ENCODE measurements at regions not wholly inside any gene's neighbourhood (a gene's known extent, or its start where the extent isn't known, plus 50 kb on each side); places are given as distances from the start of the nearest gene placed in this dataset.

DNA sequence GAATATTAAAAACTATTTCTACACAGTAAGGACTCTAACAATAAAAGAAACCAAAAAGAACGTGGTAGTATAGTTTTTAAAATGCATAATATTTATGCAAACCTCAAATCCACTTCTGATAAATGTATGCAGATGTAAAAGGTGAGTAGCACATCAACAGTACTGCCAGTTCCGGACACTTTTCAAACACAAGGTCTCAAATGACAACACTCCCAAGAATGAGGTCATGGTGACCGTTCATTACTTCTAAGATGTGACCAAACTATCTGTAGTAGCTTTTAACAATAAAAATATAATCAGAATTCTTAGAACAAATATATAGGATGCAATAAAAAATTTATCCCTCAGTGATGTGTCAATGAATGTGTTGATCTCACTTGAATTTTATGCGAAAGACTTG, 238.7 kb upstream of the NREP start:
- 90 to 94% methylated on average over 4 of the region's 4 CpGs for WGBS, 2 donors
- H3K27me3 ChIP-seq = no peaks in the 10 kb centered on the region

GRCh38 chr5:111993242-111993641, 236.2 kb upstream of the NREP start:
- Histone ChIP-seq H3K27ac (no peak overlapping the region), H3K9me3 (peaks cover 0 to 3% (median 0%) of the 10 kb centered on the region in 11 donors), H3K4me1 (peaks cover 0 to 3% (median 0%) of the 10 kb centered on the region in 9 donors), H3K36me3 (no peaks in the 10 kb centered on the region), H3K4me3 (no peak overlapping the region), H3K27me3 (no peaks in the 10 kb centered on the region)
- no peak for DNase-seq
- TF ChIP-seq, protein P1, sequence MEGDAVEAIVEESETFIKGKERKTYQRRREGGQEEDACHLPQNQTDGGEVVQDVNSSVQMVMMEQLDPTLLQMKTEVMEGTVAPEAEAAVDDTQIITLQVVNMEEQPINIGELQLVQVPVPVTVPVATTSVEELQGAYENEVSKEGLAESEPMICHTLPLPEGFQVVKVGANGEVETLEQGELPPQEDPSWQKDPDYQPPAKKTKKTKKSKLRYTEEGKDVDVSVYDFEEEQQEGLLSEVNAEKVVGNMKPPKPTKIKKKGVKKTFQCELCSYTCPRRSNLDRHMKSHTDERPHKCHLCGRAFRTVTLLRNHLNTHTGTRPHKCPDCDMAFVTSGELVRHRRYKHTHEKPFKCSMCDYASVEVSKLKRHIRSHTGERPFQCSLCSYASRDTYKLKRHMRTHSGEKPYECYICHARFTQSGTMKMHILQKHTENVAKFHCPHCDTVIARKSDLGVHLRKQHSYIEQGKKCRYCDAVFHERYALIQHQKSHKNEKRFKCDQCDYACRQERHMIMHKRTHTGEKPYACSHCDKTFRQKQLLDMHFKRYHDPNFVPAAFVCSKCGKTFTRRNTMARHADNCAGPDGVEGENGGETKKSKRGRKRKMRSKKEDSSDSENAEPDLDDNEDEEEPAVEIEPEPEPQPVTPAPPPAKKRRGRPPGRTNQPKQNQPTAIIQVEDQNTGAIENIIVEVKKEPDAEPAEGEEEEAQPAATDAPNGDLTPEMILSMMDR (IDR thresholded peaks at IDR 0.05) = no peak
- ATAC-seq = no peak
- intact Hi-C loops (cut with DNase I) = no loop called here
- 58 to 69% methylated on average over 2 of the region's 2 CpGs for WGBS, 2 donors

More for the DNA sequence above, 238.7 kb upstream of the NREP start:
- no peaks in the 10 kb centered on the region for H3K9me3 ChIP-seq
- ATAC-seq (no peak), DNase-seq (no peak)
- H3K4me1 ChIP-seq = peaks cover 0 to 5% (median 0%) of the 10 kb centered on the region in 9 donors
- no peak overlapping the region for H3K4me3 ChIP-seq
- no peaks in the 10 kb centered on the region for H3K36me3 ChIP-seq
- no peak overlapping the region for H3K27ac ChIP-seq
- TF ChIP-seq, protein P1 (IDR thresholded peaks at IDR 0.05) = no peak
- intact Hi-C loops (cut with DNase I) = no loop called here

DNA sequence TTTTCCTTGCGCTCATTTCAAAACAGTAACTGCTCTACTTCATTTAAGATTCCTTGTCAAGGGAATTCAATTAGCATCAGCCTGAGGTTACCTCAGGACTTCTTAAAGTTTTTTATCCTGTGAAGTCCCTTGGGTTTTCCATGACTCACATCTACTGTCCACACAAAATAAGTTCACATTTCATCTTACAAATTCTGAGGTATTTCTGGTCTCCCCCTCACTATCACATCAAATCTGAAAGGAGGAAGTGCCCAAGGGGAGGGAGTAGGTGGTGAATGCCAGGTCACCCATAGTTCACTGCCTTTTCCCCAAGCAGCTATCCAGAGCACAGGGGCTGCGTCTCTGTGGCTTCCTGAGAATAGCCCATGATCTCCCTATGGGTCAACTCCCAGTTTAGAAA, 227.1 kb upstream of the NREP start:
- Histone ChIP-seq H3K27ac (peak overlapping the region in 5 of 10 donors; percentile 2 to 45 (median 31)), H3K36me3 (no peaks in the 10 kb centered on the region), H3K9me3 (peaks cover 0 to 11% (median 0%) of the 10 kb centered on the region in 11 donors), H3K27me3 (no peaks in the 10 kb centered on the region), H3K4me3 (no peak overlapping the region), H3K4me1 (peaks cover 0 to 23% (median 11%) of the 10 kb centered on the region in 9 donors)
- ATAC-seq = peak; percentile 41 to 97 (median 92)
- 41 to 60% methylated on average over 2 of the region's 2 CpGs for WGBS, 2 donors
- TF ChIP-seq, protein P1 (IDR thresholded peaks at IDR 0.05) = no peak
- peak; percentile 10 to 55 for DNase-seq
- intact Hi-C loops (cut with DNase I) = loop anchor here in 1 of 10 donors (5.0 kb wide), 1 partner anchor 252 kb away; no protein-coding TSS in a partner anchor

GRCh38 chr5:111983459-111983858, 226.5 kb upstream of the NREP start:
- 46 to 55% methylated on average over 1 of the region's 1 CpG for WGBS, 2 donors
- no peak overlapping the region for H3K4me3 ChIP-seq
- no peaks in the 10 kb centered on the region for H3K27me3 ChIP-seq
- intact Hi-C loops (cut with DNase I) = loop anchor here in 1 of 10 donors (5.0 kb wide), 1 partner anchor 251 kb away; no protein-coding TSS in a partner anchor
- peak overlapping the region in 5 of 10 donors; percentile 2 to 45 (median 31) for H3K27ac ChIP-seq
- peaks cover 0 to 10% (median 0%) of the 10 kb centered on the region in 11 donors for H3K9me3 ChIP-seq
- no peak for DNase-seq
- TF ChIP-seq, protein P1 (IDR thresholded peaks at IDR 0.05) = no peak
- no peaks in the 10 kb centered on the region for H3K36me3 ChIP-seq
- H3K4me1 ChIP-seq = peaks cover 0 to 23% (median 11%) of the 10 kb centered on the region in 9 donors
- ATAC-seq = no peak

Measured in heart right ventricle (tissue), 16 donors.